Nephron progenitor cell (in vitro differentiated cells): ENCODE measurements at regions not wholly inside any gene's neighbourhood (a gene's known extent, or its start where the extent isn't known, plus 50 kb on each side); places are given as distances from the start of the nearest gene placed in this dataset.

Experiments used
- DNase-seq: peaks from one replicate; pipeline ENCODE4 v3.0.0; 2021
- H3K27ac Mint-ChIP-seq: 2 replicates; pipeline ENCODE4 v1.8.0; 2021; ENCODE audit warnings: mild to moderate bottlenecking, moderate library complexity, mixed read lengths
- H3K27me3 Mint-ChIP-seq: 2 replicates; pipeline ENCODE4 v1.8.0; 2021; ENCODE audit warnings: mild to moderate bottlenecking, low read depth, mixed read lengths; ENCODE audit not compliant: poor library complexity
- H3K36me3 Mint-ChIP-seq: 2 replicates; pipeline ENCODE4 v1.8.0; 2021; ENCODE audit warnings: low read depth, mixed read lengths
- H3K4me1 Mint-ChIP-seq: 2 replicates; pipeline ENCODE4 v1.8.0; 2021; ENCODE audit warnings: mixed read lengths
- H3K4me3 Mint-ChIP-seq: 2 replicates; pipeline ENCODE4 v1.8.0; 2021; ENCODE audit warnings: mild to moderate bottlenecking, moderate library complexity, mixed read lengths
- H3K9me3 Mint-ChIP-seq: 2 replicates; pipeline ENCODE4 v1.8.0; 2021; ENCODE audit warnings: mild to moderate bottlenecking, moderate library complexity, mixed read lengths
- CTCF ChIP-seq: fragments of 200-600 bp; sonication (generic); IDR thresholded peaks from 2 replicates; pipeline ENCODE4 v1.5.0; 2021; ENCODE audit warnings: antibody characterized with exemption

- no peaks in the 10 kb centered on the region for H3K4me1 Mint-ChIP-seq
- TF ChIP-seq CTCF: no peak
- no peak overlapping the region for H3K27ac Mint-ChIP-seq
- no peaks in the 10 kb centered on the region for H3K36me3 Mint-ChIP-seq
- H3K4me3 Mint-ChIP-seq: no peak overlapping the region
- H3K9me3 Mint-ChIP-seq: peaks cover 8% of the 10 kb centered on the region
- H3K27me3 Mint-ChIP-seq: peaks cover 13% of the 10 kb centered on the region
- DNase-seq: no peak
Observed at GRCh38 chr2:172361360-172361759, 66.0 kb upstream of the ITGA6 start.

- H3K4me1 Mint-ChIP-seq: no peaks in the 10 kb centered on the region
- peaks cover 4% of the 10 kb centered on the region for H3K9me3 Mint-ChIP-seq
- DNase-seq: no peak
- no peak for TF ChIP-seq CTCF
- H3K4me3 Mint-ChIP-seq: no peak overlapping the region
- peaks cover 11% of the 10 kb centered on the region for H3K27me3 Mint-ChIP-seq
- no peak overlapping the region for H3K27ac Mint-ChIP-seq
- H3K36me3 Mint-ChIP-seq: no peaks in the 10 kb centered on the region
Observed at GRCh38 chr2:172361840-172362239, 65.5 kb upstream of the ITGA6 start.

- no peak overlapping the region for H3K27ac Mint-ChIP-seq
- peaks cover 10% of the 10 kb centered on the region for H3K27me3 Mint-ChIP-seq
- no peak for DNase-seq
- H3K4me3 Mint-ChIP-seq: no peak overlapping the region
- peaks cover 10% of the 10 kb centered on the region for H3K36me3 Mint-ChIP-seq
- H3K4me1 Mint-ChIP-seq: no peaks in the 10 kb centered on the region
- no peak for TF ChIP-seq CTCF
- peaks cover 19% of the 10 kb centered on the region for H3K9me3 Mint-ChIP-seq
Observed at GRCh38 chr2:172364261-172364660, 63.1 kb upstream of the ITGA6 start.

GRCh38 chr2:172366596-172367150, 60.7 kb upstream of the ITGA6 start:
- peaks cover 10% of the 10 kb centered on the region for H3K27me3 Mint-ChIP-seq
- TF ChIP-seq CTCF: no peak
- H3K9me3 Mint-ChIP-seq: peaks cover 28% of the 10 kb centered on the region
- no peaks in the 10 kb centered on the region for H3K4me1 Mint-ChIP-seq
- H3K36me3 Mint-ChIP-seq: peaks cover 14% of the 10 kb centered on the region
- DNase-seq: no peak
- H3K4me3 Mint-ChIP-seq: no peak overlapping the region
- no peak overlapping the region for H3K27ac Mint-ChIP-seq

GRCh38 chr2:172370821-172371455, 56.4 kb upstream of the ITGA6 start:
- H3K4me3 Mint-ChIP-seq: no peak overlapping the region
- no peak for TF ChIP-seq CTCF
- peaks cover 14% of the 10 kb centered on the region for H3K36me3 Mint-ChIP-seq
- peaks cover 25% of the 10 kb centered on the region for H3K9me3 Mint-ChIP-seq
- H3K27me3 Mint-ChIP-seq: peaks cover 6% of the 10 kb centered on the region
- no peak for DNase-seq
- no peak overlapping the region for H3K27ac Mint-ChIP-seq
- no peaks in the 10 kb centered on the region for H3K4me1 Mint-ChIP-seq

GRCh38 chr2:172372436-172372835, 55.0 kb upstream of the ITGA6 start:
- H3K27me3 Mint-ChIP-seq: peaks cover 3% of the 10 kb centered on the region
- H3K27ac Mint-ChIP-seq: no peak overlapping the region

More at GRCh38 chr2:172372436-172372835, 55.0 kb upstream of the ITGA6 start:
- DNase-seq: no peak
- Mint-ChIP-seq H3K36me3 (peaks cover 14% of the 10 kb centered on the region), H3K4me3 (no peak overlapping the region), H3K9me3 (peaks cover 21% of the 10 kb centered on the region), H3K4me1 (no peaks in the 10 kb centered on the region)
- no peak for TF ChIP-seq CTCF
